ENCODE measurements at regions not wholly inside any gene's neighbourhood (a gene's known extent, or its start where the extent isn't known, plus 50 kb on each side); places are given as distances from the start of the nearest gene placed in this dataset.

- Mint-ChIP-seq H3K4me3 (ENCODE audit: low read depth) (no peak overlapping the region), H3K27me3 (peaks cover 53% of the 10 kb centered on the region), H3K36me3 (ENCODE audit: insufficient read depth) (no peaks in the 10 kb centered on the region), H3K4me1 (ENCODE audit: low read depth) (no peaks in the 10 kb centered on the region), H3K9me3 (ENCODE audit: low read depth) (no peaks in the 10 kb centered on the region), H3K27ac (no peak overlapping the region)
- DNase-seq (ENCODE audit: low spot score, unreplicated experiment) = no peak
- TF ChIP-seq CTCF (IDR thresholded peaks at IDR 0.05; ENCODE audit: unreplicated experiment) = no peak
These were observed 69.8 kb upstream of the NKX2-2 start for GRCh38 chr20:21583486-21584168.

GRCh38 chr20:21577551-21577950 is 63.7 kb upstream of the NKX2-2 start:
- H3K4me3 Mint-ChIP-seq (ENCODE audit: low read depth) = no peak overlapping the region
- H3K27ac Mint-ChIP-seq = no peak overlapping the region
- no peaks in the 10 kb centered on the region for H3K36me3 Mint-ChIP-seq (ENCODE audit: insufficient read depth)
- H3K9me3 Mint-ChIP-seq (ENCODE audit: low read depth) = no peaks in the 10 kb centered on the region
- no peaks in the 10 kb centered on the region for H3K4me1 Mint-ChIP-seq (ENCODE audit: low read depth)
- no peak for DNase-seq (ENCODE audit: low spot score, unreplicated experiment)
- no peak for TF ChIP-seq CTCF (IDR thresholded peaks at IDR 0.05; ENCODE audit: unreplicated experiment)
- H3K27me3 Mint-ChIP-seq = peaks cover 82% of the 10 kb centered on the region

GRCh38 chr20:21575981-21576740 is 62.3 kb upstream of the NKX2-2 start:
- Mint-ChIP-seq H3K27ac (no peak overlapping the region), H3K4me1 (ENCODE audit: low read depth) (no peaks in the 10 kb centered on the region), H3K36me3 (ENCODE audit: insufficient read depth) (no peaks in the 10 kb centered on the region), H3K27me3 (peaks cover 81% of the 10 kb centered on the region), H3K9me3 (ENCODE audit: low read depth) (no peaks in the 10 kb centered on the region), H3K4me3 (ENCODE audit: low read depth) (no peak overlapping the region)
- no peak for TF ChIP-seq CTCF (IDR thresholded peaks at IDR 0.05; ENCODE audit: unreplicated experiment)
- no peak for DNase-seq (ENCODE audit: low spot score, unreplicated experiment)

GRCh38 chr20:21575167-21575566 is 61.3 kb upstream of the NKX2-2 start:
- no peak for DNase-seq (ENCODE audit: low spot score, unreplicated experiment)
- Mint-ChIP-seq H3K27me3 (peaks cover 81% of the 10 kb centered on the region), H3K9me3 (ENCODE audit: low read depth) (no peaks in the 10 kb centered on the region), H3K36me3 (ENCODE audit: insufficient read depth) (no peaks in the 10 kb centered on the region), H3K27ac (no peak overlapping the region), H3K4me1 (ENCODE audit: low read depth) (no peaks in the 10 kb centered on the region), H3K4me3 (ENCODE audit: low read depth) (no peak overlapping the region)
- TF ChIP-seq CTCF (IDR thresholded peaks at IDR 0.05; ENCODE audit: unreplicated experiment) = no peak

GRCh38 chr20:21574443-21574842 is 60.6 kb upstream of the NKX2-2 start:
- DNase-seq (ENCODE audit: low spot score, unreplicated experiment) = no peak
- Mint-ChIP-seq H3K36me3 (ENCODE audit: insufficient read depth) (no peaks in the 10 kb centered on the region), H3K27ac (no peak overlapping the region), H3K4me3 (ENCODE audit: low read depth) (no peak overlapping the region), H3K27me3 (peaks cover 81% of the 10 kb centered on the region), H3K4me1 (ENCODE audit: low read depth) (no peaks in the 10 kb centered on the region), H3K9me3 (ENCODE audit: low read depth) (no peaks in the 10 kb centered on the region)
- TF ChIP-seq CTCF (IDR thresholded peaks at IDR 0.05; ENCODE audit: unreplicated experiment) = no peak

Measured in progenitor cell of endocrine pancreas (in vitro differentiated cells).